GM21576 (cell line): ENCODE measurements at regions not wholly inside any gene's neighbourhood (a gene's known extent, or its start where the extent isn't known, plus 50 kb on each side); places are given as distances from the start of the nearest gene placed in this dataset.
"Not testable (repeated sequence)": the region's sequence is repeated elsewhere in the genome, so short reads cannot be mapped to it uniquely, and the experiment has no call there.

Experiments
- ATAC-seq: cut with Tn5 transposase; IDR thresholded peaks from one replicate; pipeline ENCODE4 v1.9.1; 2021; ENCODE audit warnings: mild to moderate bottlenecking, moderate library complexity; ENCODE audit not compliant: unreplicated experiment

GRCh38 chr10:53356616-53357349, 584.2 kb upstream of the MBL2 start:
- ATAC-seq: no peak

GRCh38 chr10:53342531-53342930, 569.9 kb upstream of the MBL2 start:
- not testable (repeated sequence) for ATAC-seq

- ATAC-seq: not testable (repeated sequence)
Observed at GRCh38 chr10:53338199-53338598, 565.6 kb upstream of the MBL2 start.

GRCh38 chr10:53335803-53336422, 563.3 kb upstream of the MBL2 start:
- ATAC-seq: not testable (repeated sequence)

- no peak for ATAC-seq
Observed at GRCh38 chr10:53331460-53331859, 558.9 kb upstream of the MBL2 start.

DNA sequence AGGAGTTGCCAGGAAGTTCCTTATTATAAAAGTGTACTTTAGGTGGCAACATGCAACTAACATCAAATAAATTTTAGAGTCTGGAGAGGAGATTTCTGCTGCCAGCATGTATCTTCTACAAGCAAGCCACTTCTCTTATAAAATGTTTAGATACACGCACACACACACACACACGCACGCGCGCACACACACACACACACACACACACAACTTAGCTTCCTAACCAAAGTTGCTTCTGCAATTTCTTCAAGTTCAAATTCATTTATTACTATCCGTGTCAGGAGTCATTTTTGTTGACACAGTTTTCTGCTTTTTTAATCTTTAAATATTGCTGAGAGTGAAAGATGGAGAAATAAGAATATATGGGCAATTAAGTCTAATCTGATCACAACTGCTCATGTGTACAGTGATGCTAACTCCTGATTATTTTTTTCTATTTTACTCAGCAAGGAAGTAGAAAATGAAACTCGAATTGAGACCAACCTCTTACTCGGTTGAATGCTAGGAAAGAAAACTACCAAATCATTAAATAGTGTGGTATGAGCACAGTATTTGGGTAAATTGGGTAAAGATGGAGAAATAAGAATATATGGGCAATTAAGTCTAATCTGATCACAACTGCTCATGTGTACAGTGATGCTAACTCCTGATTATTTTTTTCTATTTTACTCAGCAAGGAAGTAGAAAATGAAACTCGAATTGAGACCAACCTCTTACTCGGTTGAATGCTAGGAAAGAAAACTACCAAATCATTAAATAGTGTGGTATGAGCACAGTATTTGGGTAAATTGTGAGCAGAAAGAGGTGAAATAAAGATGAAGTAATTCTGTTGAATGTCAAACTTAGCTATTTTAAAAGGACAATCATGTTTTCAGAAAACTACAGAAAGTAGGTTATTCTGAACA, 554.1 kb upstream of the MBL2 start:
- not testable (repeated sequence) for ATAC-seq

GRCh38 chr10:53325066-53325465, 552.5 kb upstream of the MBL2 start:
- no peak for ATAC-seq

DNA sequence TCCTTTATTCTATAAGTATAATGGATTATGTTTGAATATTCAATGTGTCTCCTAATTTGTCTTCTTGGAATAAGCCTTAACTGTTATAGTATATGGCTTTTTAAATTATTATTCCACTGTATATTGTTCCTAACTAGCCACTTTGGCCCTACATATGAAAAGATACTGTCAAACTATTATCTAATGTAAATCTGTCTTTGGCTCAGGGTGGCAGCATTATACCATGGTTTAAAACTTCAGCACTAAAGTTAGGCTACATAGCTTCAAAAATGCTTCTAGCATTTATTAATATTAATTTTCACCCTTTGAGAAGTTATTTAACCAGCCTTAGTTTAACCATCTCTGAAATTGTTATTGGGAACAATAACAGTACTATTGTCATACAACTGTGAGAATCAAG, 543.1 kb upstream of the MBL2 start:
- ATAC-seq: no peak

DNA sequence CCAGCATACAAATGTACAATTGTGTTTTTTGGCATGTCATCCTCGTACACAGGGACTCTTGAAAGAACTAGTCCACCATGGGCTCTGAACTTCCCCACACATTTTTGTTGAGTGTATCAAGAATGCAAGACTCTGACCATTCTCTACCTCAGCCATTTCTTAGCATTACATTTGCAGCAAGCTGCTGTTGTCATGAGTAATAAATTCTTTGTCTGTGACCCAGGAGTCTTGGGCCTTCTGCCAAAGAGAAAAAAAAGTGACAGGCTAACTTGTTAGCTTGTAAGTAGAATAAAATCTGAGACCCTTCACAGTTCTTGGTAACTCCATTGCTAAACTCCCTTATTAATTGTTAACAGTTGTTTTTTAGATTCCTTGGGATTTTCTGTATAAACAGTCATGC, 542.3 kb upstream of the MBL2 start:
- no peak for ATAC-seq

GRCh38 chr10:53298443-53298842, 525.9 kb upstream of the MBL2 start:
- no peak for ATAC-seq

DNA sequence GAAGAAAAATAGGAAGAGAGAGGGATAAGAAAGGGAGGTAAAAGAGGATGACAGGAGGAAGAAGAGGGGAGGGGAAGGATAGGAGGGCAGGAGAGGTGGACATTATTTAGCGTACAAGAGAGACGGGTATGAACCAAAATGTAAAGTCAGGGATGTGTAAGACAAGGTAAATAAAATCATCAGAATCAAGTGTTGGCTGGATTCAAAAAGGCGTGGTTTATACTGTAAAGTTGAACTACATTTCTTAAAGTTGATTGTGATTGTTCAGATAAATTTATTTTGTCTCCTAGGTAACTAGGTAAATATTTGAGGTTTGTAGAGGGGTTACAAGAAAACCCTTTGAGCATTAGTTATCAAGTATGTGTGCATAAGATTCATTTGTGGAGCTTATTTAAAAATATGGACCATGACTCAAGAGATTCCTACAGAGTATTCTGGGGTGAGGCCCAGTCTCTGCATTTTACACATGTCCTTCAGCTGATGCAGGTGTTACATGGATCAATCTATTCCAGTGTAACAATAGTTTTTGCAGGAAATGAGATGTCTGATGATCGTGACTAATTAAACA, 512.1 kb upstream of the MBL2 start:
- ATAC-seq: no peak

- no peak for ATAC-seq
Observed at GRCh38 chr10:53276797-53277196, 504.2 kb upstream of the MBL2 start.

DNA sequence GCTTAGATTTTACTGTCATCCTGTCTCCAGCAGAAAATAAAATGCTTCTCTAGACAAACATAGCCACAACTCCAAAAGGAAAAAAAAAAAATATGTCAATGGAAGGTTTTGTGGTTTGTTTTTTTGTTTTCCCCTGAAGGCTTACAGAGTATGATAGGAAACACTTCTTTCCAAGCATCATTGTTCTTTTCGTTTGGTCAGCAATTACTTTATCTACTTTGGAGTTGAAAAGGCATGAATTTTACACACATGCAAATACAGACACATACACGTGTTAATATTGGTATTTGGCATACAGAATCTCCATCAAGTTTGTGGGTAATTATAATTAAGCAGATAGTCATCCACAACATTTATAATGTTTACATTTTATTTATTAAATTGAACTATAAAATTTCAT, 496.9 kb upstream of the MBL2 start:
- no peak for ATAC-seq

GRCh38 chr10:53260213-53260612, 487.6 kb upstream of the MBL2 start:
- no peak for ATAC-seq

GRCh38 chr10:53256623-53257022, 484.0 kb upstream of the MBL2 start:
- ATAC-seq: no peak

GRCh38 chr10:53255661-53256205, 483.1 kb upstream of the MBL2 start:
- ATAC-seq: no peak

DNA sequence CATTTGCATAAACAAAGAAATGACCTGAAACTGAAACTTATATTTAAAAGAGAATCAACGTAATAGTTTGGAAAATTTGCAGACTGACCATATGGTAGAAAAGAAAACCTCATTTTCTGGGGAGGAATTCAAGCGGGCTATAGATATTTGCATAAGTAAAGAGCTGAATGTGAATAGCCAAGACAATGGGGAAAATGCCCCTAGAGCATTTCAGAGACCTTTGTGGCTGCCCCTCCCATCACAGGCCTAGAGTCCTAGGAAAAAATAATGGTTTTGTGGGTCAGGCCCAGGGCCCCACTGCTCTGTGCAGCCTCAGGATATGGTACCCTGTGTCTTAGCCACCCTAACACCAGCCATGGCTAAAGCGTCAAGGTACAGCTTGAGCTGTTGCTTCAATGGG, 480.6 kb upstream of the MBL2 start:
- ATAC-seq: no peak

DNA sequence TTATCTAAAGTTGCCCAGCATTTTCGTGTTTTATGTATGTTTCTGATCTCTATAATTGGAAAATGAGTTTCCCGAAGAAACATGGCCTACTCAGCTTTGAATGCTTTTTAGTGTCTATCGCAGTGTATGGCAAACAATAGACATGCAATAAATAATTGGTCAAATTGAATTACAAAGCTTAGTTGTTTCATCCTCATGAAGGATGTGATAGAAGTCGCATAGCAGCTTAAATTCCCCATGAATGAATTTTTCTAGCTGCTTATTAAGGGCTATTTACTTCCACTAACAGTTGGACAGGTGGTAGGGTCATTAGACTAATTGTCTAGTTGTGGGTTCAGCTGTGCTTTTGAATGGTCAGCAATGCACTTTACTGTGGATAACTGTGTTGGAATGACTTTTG, 467.3 kb upstream of the MBL2 start:
- no peak for ATAC-seq

DNA sequence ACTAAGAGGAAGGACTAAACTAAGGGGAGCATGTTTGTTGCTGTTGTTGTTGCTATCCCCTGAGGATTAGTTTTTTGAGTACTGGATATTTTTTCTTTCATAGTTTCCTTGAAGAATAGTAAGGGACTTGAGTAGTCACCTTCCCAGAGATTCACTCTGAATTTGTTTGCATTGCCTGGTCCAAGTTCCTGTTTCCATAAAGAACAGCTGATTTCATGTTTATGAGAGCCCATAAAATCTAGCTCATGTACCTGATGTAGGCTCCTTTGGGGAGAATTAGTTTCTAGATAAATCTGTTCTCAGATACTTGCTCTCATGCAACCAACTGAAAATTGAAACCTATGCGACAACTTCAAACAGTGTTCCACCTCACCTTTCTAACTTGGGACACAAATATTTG, 464.4 kb upstream of the MBL2 start:
- ATAC-seq: no peak

- no peak for ATAC-seq
Observed at GRCh38 chr10:53233749-53234148, 461.2 kb upstream of the MBL2 start.

- no peak for ATAC-seq
Observed at GRCh38 chr10:53230651-53231050, 458.1 kb upstream of the MBL2 start.
